ENCODE measurements at regions not wholly inside any gene's neighbourhood (a gene's known extent, or its start where the extent isn't known, plus 50 kb on each side); places are given as distances from the start of the nearest gene placed in this dataset.

DNA sequence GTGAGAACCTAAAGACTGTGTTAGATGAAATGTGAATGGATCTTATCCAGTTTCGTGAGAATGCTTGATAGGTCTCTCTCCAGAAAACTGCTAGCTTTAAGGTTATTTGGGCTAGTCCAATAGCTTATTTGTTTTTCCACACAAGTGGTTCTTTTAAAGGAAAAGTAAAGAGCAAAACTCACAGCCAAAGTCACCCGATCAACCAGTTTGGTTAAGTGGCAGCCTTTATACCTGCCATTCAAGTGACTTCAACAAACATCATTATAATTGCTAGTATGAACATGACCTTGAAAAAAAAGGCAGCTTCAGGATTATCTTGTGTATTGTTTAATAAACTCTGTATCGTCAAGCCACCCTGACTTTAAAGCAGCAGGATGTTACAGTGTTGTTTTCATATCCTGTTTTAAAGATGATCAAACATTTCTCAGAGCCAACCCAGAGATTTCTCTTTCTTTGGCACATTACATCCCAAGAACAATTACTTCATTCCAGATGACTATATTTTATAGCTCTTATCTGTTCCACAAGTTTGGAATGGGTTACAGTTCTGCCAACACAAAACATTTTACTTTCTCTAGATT is 253.4 kb downstream of the EPHA7 start:
- no peak overlapping the region for H3K27ac ChIP-seq
- intact Hi-C loops (cut with DNase I), result no loop called here
- TF ChIP-seq POLR2AphosphoS5 (IDR thresholded peaks at IDR 0.05; ENCODE audit: insufficient read depth in 1 of 2, low read depth in 1 of 2) (no peak), CTCF (IDR thresholded peaks at IDR 0.05) (no peak), POLR2A (IDR thresholded peaks at IDR 0.05) (no peak)
- H3K27me3 ChIP-seq, result no peaks in the 10 kb centered on the region
- H3K9me3 ChIP-seq, result no peaks in the 10 kb centered on the region
- no peak overlapping the region for H3K4me3 ChIP-seq
- no peaks in the 10 kb centered on the region for H3K4me1 ChIP-seq
- DNase-seq (ENCODE audit: extremely low spot score in 2 of 2), result no peak
- H3K36me3 ChIP-seq, result no peaks in the 10 kb centered on the region

DNA sequence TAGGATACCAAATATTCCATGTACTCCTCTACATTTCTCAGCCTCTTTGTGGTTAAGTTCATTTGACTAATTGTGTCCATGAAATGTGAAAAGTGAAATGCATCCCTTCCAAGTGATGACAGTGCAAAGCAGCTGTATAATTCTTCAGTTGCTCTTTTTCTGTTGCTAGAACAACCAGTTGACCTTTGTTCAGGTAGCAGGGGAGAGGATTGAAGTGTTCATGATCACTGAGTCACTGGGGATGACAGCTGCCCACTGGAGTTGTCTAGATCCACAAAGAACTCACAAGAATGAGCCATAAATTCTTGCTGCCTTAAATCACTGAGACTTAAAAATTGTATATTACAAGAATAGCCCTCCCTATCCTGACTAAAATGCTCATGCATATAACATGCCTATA is 254.6 kb downstream of the EPHA7 start:
- intact Hi-C loops (cut with DNase I), result no loop called here
- DNase-seq (ENCODE audit: extremely low spot score in 2 of 2), result no peak

GRCh38 chr6:93163146-93163545 is 256.2 kb downstream of the EPHA7 start:
- no peaks in the 10 kb centered on the region for H3K4me1 ChIP-seq
- H3K27me3 ChIP-seq, result no peaks in the 10 kb centered on the region
- no peaks in the 10 kb centered on the region for H3K9me3 ChIP-seq
- TF ChIP-seq POLR2A (IDR thresholded peaks at IDR 0.05) (no peak), CTCF (IDR thresholded peaks at IDR 0.05) (no peak), POLR2AphosphoS5 (IDR thresholded peaks at IDR 0.05; ENCODE audit: insufficient read depth in 1 of 2, low read depth in 1 of 2) (no peak)
- intact Hi-C loops (cut with DNase I), result no loop called here
- no peak overlapping the region for H3K27ac ChIP-seq
- no peak for DNase-seq (ENCODE audit: extremely low spot score in 2 of 2)
- H3K36me3 ChIP-seq, result no peaks in the 10 kb centered on the region
- no peak overlapping the region for H3K4me3 ChIP-seq

More for the DNA sequence above, 254.6 kb downstream of the EPHA7 start:
- no peaks in the 10 kb centered on the region for H3K4me1 ChIP-seq
- H3K9me3 ChIP-seq, result no peaks in the 10 kb centered on the region
- no peak for TF ChIP-seq CTCF (IDR thresholded peaks at IDR 0.05)
- TF ChIP-seq POLR2A (IDR thresholded peaks at IDR 0.05), result no peak
- no peak for TF ChIP-seq POLR2AphosphoS5 (IDR thresholded peaks at IDR 0.05; ENCODE audit: insufficient read depth in 1 of 2, low read depth in 1 of 2)
- H3K27me3 ChIP-seq, result no peaks in the 10 kb centered on the region
- no peak overlapping the region for H3K27ac ChIP-seq
- H3K36me3 ChIP-seq, result no peaks in the 10 kb centered on the region
- no peak overlapping the region for H3K4me3 ChIP-seq

DNA sequence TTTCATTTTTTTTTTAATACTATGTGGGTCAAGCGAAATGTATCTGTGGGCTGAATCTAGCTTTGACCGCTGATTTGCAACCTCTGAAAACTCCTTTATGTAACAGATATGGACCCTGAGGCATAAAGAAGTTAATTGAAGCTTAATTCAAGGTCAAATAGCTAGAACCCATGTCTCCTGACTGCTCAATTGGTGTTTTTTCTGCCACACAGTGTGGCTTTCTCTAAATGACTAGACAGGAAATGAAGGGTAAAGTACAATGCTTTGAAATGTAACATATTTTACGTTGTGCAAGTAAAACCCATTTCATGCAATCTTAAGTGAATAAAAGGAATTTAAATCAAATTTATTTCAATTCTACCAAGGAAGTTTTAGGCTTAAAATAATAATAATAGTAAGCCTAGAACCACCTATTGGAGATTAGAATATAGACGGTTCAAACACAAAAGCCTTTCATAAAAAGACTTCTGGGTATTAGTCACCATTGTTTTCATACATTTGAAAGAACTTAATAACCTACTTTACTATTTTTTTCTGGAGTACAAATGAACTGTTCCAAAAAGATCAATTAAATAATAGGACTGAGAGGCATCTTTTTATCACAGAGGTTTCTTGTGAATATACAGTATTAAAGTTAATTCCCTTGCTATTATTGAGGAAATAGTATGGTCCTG is 279.8 kb downstream of the EPHA7 start:
- Histone ChIP-seq H3K27me3 (no peaks in the 10 kb centered on the region), H3K4me3 (no peak overlapping the region), H3K9me3 (no peaks in the 10 kb centered on the region), H3K36me3 (no peaks in the 10 kb centered on the region), H3K27ac (no peak overlapping the region), H3K4me1 (no peaks in the 10 kb centered on the region)
- DNase-seq (ENCODE audit: extremely low spot score in 2 of 2), result no peak
- intact Hi-C loops (cut with DNase I), result no loop called here
- no peak for TF ChIP-seq POLR2AphosphoS5 (IDR thresholded peaks at IDR 0.05; ENCODE audit: insufficient read depth in 1 of 2, low read depth in 1 of 2)
- TF ChIP-seq POLR2A (IDR thresholded peaks at IDR 0.05), result no peak
- TF ChIP-seq CTCF (IDR thresholded peaks at IDR 0.05), result no peak

DNA sequence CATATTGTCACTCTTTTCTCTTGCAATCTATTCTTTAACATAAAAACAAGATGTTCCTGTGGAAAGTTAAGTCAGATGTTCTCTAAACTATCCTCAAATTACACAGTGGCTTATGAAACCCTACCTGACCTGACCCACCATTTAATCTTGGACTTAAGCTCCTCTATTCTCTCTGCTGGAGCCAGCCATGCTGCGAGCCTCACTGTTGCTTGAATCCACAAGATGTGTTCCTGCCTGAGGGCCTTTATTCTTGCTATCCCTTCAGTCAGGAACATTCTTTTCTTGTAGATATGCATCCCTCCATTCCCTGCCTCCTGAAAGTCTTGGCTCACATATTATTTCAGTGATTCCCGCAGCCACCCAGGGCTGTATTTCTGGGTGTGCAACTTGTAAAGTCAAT is 283.2 kb downstream of the EPHA7 start:
- TF ChIP-seq POLR2AphosphoS5 (IDR thresholded peaks at IDR 0.05; ENCODE audit: insufficient read depth in 1 of 2, low read depth in 1 of 2) (no peak), POLR2A (IDR thresholded peaks at IDR 0.05) (no peak), CTCF (IDR thresholded peaks at IDR 0.05) (no peak)
- no peaks in the 10 kb centered on the region for H3K27me3 ChIP-seq
- H3K9me3 ChIP-seq, result no peaks in the 10 kb centered on the region
- intact Hi-C loops (cut with DNase I), result no loop called here
- no peaks in the 10 kb centered on the region for H3K36me3 ChIP-seq
- H3K27ac ChIP-seq, result no peak overlapping the region
- H3K4me3 ChIP-seq, result no peak overlapping the region
- H3K4me1 ChIP-seq, result no peaks in the 10 kb centered on the region
- no peak for DNase-seq (ENCODE audit: extremely low spot score in 2 of 2)
